Caco-2 (cell line): ENCODE measurements at regions not wholly inside any gene's neighbourhood (a gene's known extent, or its start where the extent isn't known, plus 50 kb on each side); places are given as distances from the start of the nearest gene placed in this dataset.

ENCODE experiments used
- BruUV-seq: library from RNA; stranded (reverse); fragments of 400-500 nt; replicated peaks from 2 replicates; lab custom pipeline; 2021; lab: Mats Ljungman, UMichigan
- CTCF ChIA-PET: fragments of 300-600 bp; sonication (Branson Sonifier 250); formaldehyde crosslinking; loops from one replicate; lab custom pipeline; 2022; ENCODE audit warnings: antibody characterized with exemption; lab: Charles Lee
- POLR2A ChIA-PET: fragments of 300-600 bp; sonication (Branson Sonifier 250); formaldehyde crosslinking; loops from one replicate; lab custom pipeline; 2022; ENCODE audit warnings: antibody characterized with exemption; lab: Charles Lee
- DNase-seq, 2 experiments: peaks; one replicate each; pipeline versions ENCODE4 v3.0.0 to v3.0.0-alpha.2; 2020 to 2022
- H3K27me3 ChIP-seq: replicated peaks from 2 replicates; pipeline ENCODE4 v1.6.0; 2011; ENCODE audit warnings: low read length; ENCODE audit not compliant: control insufficient read depth, insufficient read depth
- H3K36me3 ChIP-seq: 2 replicates; pipeline ENCODE4 v1.5.1; 2011; ENCODE audit warnings: low read length; ENCODE audit not compliant: control insufficient read depth, insufficient read depth
- H3K4me1 ChIP-seq: fragments of 250-450 bp; sonication (Bioruptor Pico); 2 replicates; pipeline ENCODE4 v1.5.1; 2020; ENCODE audit warnings: mild to moderate bottlenecking
- H3K4me3 ChIP-seq: 2 replicates; pipeline ENCODE4 v1.5.1; 2011; ENCODE audit warnings: low read depth, mild to moderate bottlenecking, control low read depth, low read length
- H3K9me3 ChIP-seq: fragments of 250-450 bp; sonication (Bioruptor Pico); 2 replicates; pipeline ENCODE4 v1.5.1; 2020; ENCODE audit warnings: mild to moderate bottlenecking, moderate library complexity
- H3K27ac Mint-ChIP-seq: one replicate; pipeline ENCODE4 v1.8.0; 2022; ENCODE audit warnings: mixed read lengths; ENCODE audit not compliant: unreplicated experiment
- H3K27me3 Mint-ChIP-seq: one replicate; pipeline ENCODE4 v1.8.0; 2022; ENCODE audit warnings: mixed read lengths; ENCODE audit not compliant: insufficient read depth, unreplicated experiment
- H3K36me3 Mint-ChIP-seq: one replicate; pipeline ENCODE4 v1.8.0; 2022; ENCODE audit warnings: mild to moderate bottlenecking, mixed read lengths; ENCODE audit not compliant: insufficient read depth, unreplicated experiment
- H3K4me1 Mint-ChIP-seq: one replicate; pipeline ENCODE4 v1.8.0; 2022; ENCODE audit warnings: low read depth, mixed read lengths; ENCODE audit not compliant: unreplicated experiment
- H3K4me3 Mint-ChIP-seq: one replicate; pipeline ENCODE4 v1.8.0; 2022; ENCODE audit warnings: mild to moderate bottlenecking, moderate library complexity, mixed read lengths; ENCODE audit not compliant: unreplicated experiment
- H3K9me3 Mint-ChIP-seq: one replicate; pipeline ENCODE4 v1.8.0; 2022; ENCODE audit warnings: mixed read lengths; ENCODE audit not compliant: unreplicated experiment
- CTCF ChIP-seq, 2 experiments: fragments of 200-600 bp in 1 of 2; IDR thresholded peaks; 1 replicate in 1 of 2; 2 replicates in 1 of 2; pipeline versions ENCODE4 v1.5.1 to v1.8.0; 2011 to 2022; ENCODE audit warnings: antibody characterized with exemption in 1 of 2, control low read depth in 1 of 2, inconsistent platforms in 1 of 2, low read depth in 1 of 2, low read length in 1 of 2, mild to moderate bottlenecking in 1 of 2, moderate library complexity in 1 of 2; ENCODE audit not compliant: insufficient read depth in 1 of 2, severe bottlenecking in 1 of 2, unreplicated experiment in 1 of 2
- intact Hi-C: fragments of 100-400 bp; cut with micrococcal nuclease; formaldehyde crosslinking; loops from one replicate; pipeline ENCODE4 v1.10.0; 2022; ENCODE audit not compliant: unreplicated experiment

- DNase-seq, result no peak
- peaks cover 3% of the 10 kb centered on the region for H3K27me3 Mint-ChIP-seq
- H3K27ac Mint-ChIP-seq, result no peak overlapping the region
- no peaks in the 10 kb centered on the region for H3K27me3 ChIP-seq
- ChIA-PET CTCF (no interaction called here), POLR2A (no interaction called here)
- no TSS peak for BruUV-seq
- no peak overlapping the region for H3K4me3 Mint-ChIP-seq
- no peak overlapping the region for H3K4me3 ChIP-seq
- TF ChIP-seq CTCF (IDR thresholded peaks at IDR 0.05; ENCODE audit: insufficient read depth in 1 of 2, low read depth in 1 of 2, low read length in 1 of 2, severe bottlenecking in 1 of 2, unreplicated experiment in 1 of 2), result no peak
- H3K4me1 ChIP-seq, result no peaks in the 10 kb centered on the region
- intact Hi-C loops, result loop anchor here (10.0 kb wide), 1 partner anchor 144 kb away; no protein-coding TSS in a partner anchor
- H3K36me3 ChIP-seq, result no peaks in the 10 kb centered on the region
- H3K36me3 Mint-ChIP-seq, result no peaks in the 10 kb centered on the region
- H3K9me3 Mint-ChIP-seq, result no peaks in the 10 kb centered on the region
- H3K9me3 ChIP-seq, result no peaks in the 10 kb centered on the region
- H3K4me1 Mint-ChIP-seq, result no peaks in the 10 kb centered on the region
Measured at GRCh38 chr2:181320638-181321037, 136.5 kb upstream of the ITGA4 start.

GRCh38 chr2:181324912-181325311 is 132.3 kb upstream of the ITGA4 start:
- TF ChIP-seq CTCF (IDR thresholded peaks at IDR 0.05; ENCODE audit: insufficient read depth in 1 of 2, low read depth in 1 of 2, low read length in 1 of 2, severe bottlenecking in 1 of 2, unreplicated experiment in 1 of 2), result no peak
- H3K36me3 Mint-ChIP-seq, result no peaks in the 10 kb centered on the region
- CTCF ChIA-PET, result no interaction called here
- H3K27ac Mint-ChIP-seq, result no peak overlapping the region
- Histone ChIP-seq H3K9me3 (no peaks in the 10 kb centered on the region), H3K4me1 (no peaks in the 10 kb centered on the region), H3K36me3 (no peaks in the 10 kb centered on the region), H3K27me3 (no peaks in the 10 kb centered on the region), H3K4me3 (no peak overlapping the region)
- POLR2A ChIA-PET, result no interaction called here
- H3K4me3 Mint-ChIP-seq, result no peak overlapping the region
- BruUV-seq, result no TSS peak
- no peaks in the 10 kb centered on the region for H3K9me3 Mint-ChIP-seq
- DNase-seq, result no peak
- intact Hi-C loops, result loop anchor here (10.0 kb wide), 1 partner anchor 140 kb away; no protein-coding TSS in a partner anchor
- peaks cover 3% of the 10 kb centered on the region for H3K27me3 Mint-ChIP-seq
- no peaks in the 10 kb centered on the region for H3K4me1 Mint-ChIP-seq

DNA sequence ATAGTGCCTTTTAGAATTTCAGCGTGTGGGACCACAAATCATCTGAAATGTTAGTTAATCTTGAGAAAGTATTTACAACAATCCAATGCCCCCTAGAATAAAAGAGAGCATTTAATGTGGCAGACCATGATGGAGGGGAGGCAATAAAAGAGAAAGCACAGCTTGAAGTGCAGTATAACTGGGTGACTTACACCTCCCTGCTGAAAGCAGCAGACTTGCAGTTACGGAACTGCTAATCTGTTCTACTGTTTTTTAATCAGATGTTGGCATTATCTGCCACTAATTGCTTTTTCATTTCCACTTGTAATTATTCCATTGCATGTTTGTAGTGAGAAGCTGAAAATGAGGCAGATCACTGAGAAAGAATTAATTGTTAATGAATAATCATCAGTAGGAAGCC is 130.5 kb upstream of the ITGA4 start:
- H3K36me3 Mint-ChIP-seq, result no peaks in the 10 kb centered on the region
- Histone ChIP-seq H3K36me3 (no peaks in the 10 kb centered on the region), H3K4me1 (no peaks in the 10 kb centered on the region), H3K9me3 (no peaks in the 10 kb centered on the region), H3K27me3 (no peaks in the 10 kb centered on the region), H3K4me3 (no peak overlapping the region)
- no peak overlapping the region for H3K27ac Mint-ChIP-seq
- H3K9me3 Mint-ChIP-seq, result no peaks in the 10 kb centered on the region
- ChIA-PET CTCF (no interaction called here), POLR2A (no interaction called here)
- intact Hi-C loops, result loop anchor here (10.0 kb wide), 1 partner anchor 138 kb away; no protein-coding TSS in a partner anchor
- DNase-seq, result no peak
- peaks cover 3% of the 10 kb centered on the region for H3K27me3 Mint-ChIP-seq
- BruUV-seq, result no TSS peak
- no peaks in the 10 kb centered on the region for H3K4me1 Mint-ChIP-seq
- TF ChIP-seq CTCF (IDR thresholded peaks at IDR 0.05; ENCODE audit: insufficient read depth in 1 of 2, low read depth in 1 of 2, low read length in 1 of 2, severe bottlenecking in 1 of 2, unreplicated experiment in 1 of 2), result no peak
- no peak overlapping the region for H3K4me3 Mint-ChIP-seq
